Epithelial cell of esophagus (primary cell): ENCODE measurements at regions not wholly inside any gene's neighbourhood (a gene's known extent, or its start where the extent isn't known, plus 50 kb on each side); places are given as distances from the start of the nearest gene placed in this dataset.
"Not testable (repeated sequence)": the region's sequence is repeated elsewhere in the genome, so short reads cannot be mapped to it uniquely, and the experiment has no call there.

Source experiments
- DNase-seq: peaks from one replicate; pipeline ENCODE4 v3.0.0; 2010; ENCODE audit warnings: low read depth
- H3K4me3 ChIP-seq: 2 replicates; pipeline ENCODE4 v1.5.1; 2011; ENCODE audit warnings: mild to moderate bottlenecking, low read length, control low read depth
- CTCF ChIP-seq: IDR thresholded peaks from 2 replicates; pipeline ENCODE4 v1.5.1; 2011; ENCODE audit warnings: low read depth, mild to moderate bottlenecking, low read length, control low read depth, inconsistent platforms; ENCODE audit not compliant: insufficient read depth; ENCODE audit errors: missing control alignments

GRCh38 chr2:225837328-225837727 lies 437.8 kb downstream of the NYAP2 start:
- H3K4me3 ChIP-seq: no peak overlapping the region
- DNase-seq: no peak
- TF ChIP-seq CTCF: no peak

GRCh38 chr2:225824748-225825449 lies 425.4 kb downstream of the NYAP2 start:
- no peak for TF ChIP-seq CTCF
- H3K4me3 ChIP-seq: no peak overlapping the region
- DNase-seq: no peak

GRCh38 chr2:225821351-225821750 lies 421.8 kb downstream of the NYAP2 start:
- no peak for TF ChIP-seq CTCF
- DNase-seq: no peak
- H3K4me3 ChIP-seq: no peak overlapping the region

- no peak for TF ChIP-seq CTCF
- DNase-seq: no peak
- no peak overlapping the region for H3K4me3 ChIP-seq
Measured at GRCh38 chr2:225820826-225821225, 421.3 kb downstream of the NYAP2 start.

GRCh38 chr2:225814554-225814953 lies 415.0 kb downstream of the NYAP2 start:
- no peak for TF ChIP-seq CTCF
- no peak overlapping the region for H3K4me3 ChIP-seq
- peak; percentile 23 for DNase-seq

- no peak for TF ChIP-seq CTCF
Measured at GRCh38 chr2:225806105-225806504, 406.6 kb downstream of the NYAP2 start.

GRCh38 chr2:225802076-225802475 lies 402.6 kb downstream of the NYAP2 start:
- not testable (repeated sequence) for DNase-seq, H3K4me3 ChIP-seq

More at GRCh38 chr2:225806105-225806504, 406.6 kb downstream of the NYAP2 start:
- H3K4me3 ChIP-seq: no peak overlapping the region
- no peak for DNase-seq
